ENCODE measurements at regions not wholly inside any gene's neighbourhood (a gene's known extent, or its start where the extent isn't known, plus 50 kb on each side); places are given as distances from the start of the nearest gene placed in this dataset.

DNA sequence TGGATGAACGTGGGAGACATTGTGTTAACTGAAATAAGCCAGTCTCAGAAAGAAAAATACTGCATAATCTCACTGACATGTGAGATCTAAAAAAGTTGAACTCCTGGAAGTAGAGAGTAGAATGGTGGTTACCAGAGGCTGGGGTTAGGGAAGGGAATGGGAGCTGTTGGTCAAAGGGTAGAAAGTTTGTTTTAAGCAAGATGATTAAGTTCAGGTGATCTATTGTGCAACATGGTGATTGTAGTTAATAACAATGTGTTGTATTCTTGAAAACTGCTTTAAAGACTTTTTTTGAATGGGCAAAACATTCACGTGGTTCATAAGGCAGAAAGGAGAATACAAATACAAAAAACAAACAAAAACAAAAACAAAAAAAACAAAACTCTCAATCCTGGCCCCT, 460.4 kb upstream of the TBX3 start:
- Histone ChIP-seq H3K36me3 (no peaks in the 10 kb centered on the region), H3K27me3 (no peaks in the 10 kb centered on the region), H3K27ac (no peak overlapping the region), H3K4me3 (ENCODE audit: low read depth in 1 of 2, low read length in 1 of 2) (no peak overlapping the region), H3K9me3 (no peaks in the 10 kb centered on the region), H3K4me1 (ENCODE audit: control insufficient read depth in 1 of 2, insufficient read depth in 1 of 2, low read depth in 1 of 2, low read length in 1 of 2) (no peaks in the 10 kb centered on the region)
- TF ChIP-seq, protein P1, sequence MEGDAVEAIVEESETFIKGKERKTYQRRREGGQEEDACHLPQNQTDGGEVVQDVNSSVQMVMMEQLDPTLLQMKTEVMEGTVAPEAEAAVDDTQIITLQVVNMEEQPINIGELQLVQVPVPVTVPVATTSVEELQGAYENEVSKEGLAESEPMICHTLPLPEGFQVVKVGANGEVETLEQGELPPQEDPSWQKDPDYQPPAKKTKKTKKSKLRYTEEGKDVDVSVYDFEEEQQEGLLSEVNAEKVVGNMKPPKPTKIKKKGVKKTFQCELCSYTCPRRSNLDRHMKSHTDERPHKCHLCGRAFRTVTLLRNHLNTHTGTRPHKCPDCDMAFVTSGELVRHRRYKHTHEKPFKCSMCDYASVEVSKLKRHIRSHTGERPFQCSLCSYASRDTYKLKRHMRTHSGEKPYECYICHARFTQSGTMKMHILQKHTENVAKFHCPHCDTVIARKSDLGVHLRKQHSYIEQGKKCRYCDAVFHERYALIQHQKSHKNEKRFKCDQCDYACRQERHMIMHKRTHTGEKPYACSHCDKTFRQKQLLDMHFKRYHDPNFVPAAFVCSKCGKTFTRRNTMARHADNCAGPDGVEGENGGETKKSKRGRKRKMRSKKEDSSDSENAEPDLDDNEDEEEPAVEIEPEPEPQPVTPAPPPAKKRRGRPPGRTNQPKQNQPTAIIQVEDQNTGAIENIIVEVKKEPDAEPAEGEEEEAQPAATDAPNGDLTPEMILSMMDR (IDR thresholded peaks at IDR 0.05), result no peak

DNA sequence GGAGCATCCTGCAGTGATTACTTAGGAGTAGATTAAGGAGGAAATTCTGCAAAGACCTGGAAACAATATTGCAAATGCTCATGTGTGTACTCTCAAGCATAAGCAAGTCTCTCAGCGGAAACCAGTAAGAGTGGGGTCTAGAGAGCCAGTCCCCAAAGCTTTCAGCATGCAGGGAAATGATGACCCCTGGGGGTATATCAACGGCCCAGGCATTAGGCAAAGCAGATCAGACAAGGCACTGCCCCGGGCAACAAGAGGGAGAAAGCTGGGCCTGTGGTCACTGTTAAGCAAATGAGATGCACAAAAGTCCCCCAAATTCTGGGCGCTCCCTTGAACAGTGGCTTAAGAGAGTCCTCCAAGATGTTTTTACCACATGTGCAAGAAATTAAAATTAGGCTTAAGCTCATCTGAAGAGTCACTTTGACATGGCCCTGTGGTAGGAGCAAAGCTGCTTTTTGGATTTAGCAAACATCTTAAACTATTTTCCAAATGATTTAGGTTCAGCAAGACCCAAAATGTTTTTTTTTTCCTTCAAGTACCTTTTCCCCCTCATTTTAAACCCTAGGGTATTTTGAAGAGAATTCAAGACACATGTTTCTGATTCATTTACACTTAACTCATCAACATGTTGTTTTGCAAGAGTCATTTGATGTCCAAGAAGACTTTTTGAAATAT, 457.1 kb upstream of the TBX3 start:
- TF ChIP-seq, protein P1 (IDR thresholded peaks at IDR 0.05), result no peak
- H3K4me1 ChIP-seq (ENCODE audit: control insufficient read depth in 1 of 2, insufficient read depth in 1 of 2, low read depth in 1 of 2, low read length in 1 of 2), result no peaks in the 10 kb centered on the region
- no peaks in the 10 kb centered on the region for H3K27me3 ChIP-seq
- no peak overlapping the region for H3K4me3 ChIP-seq (ENCODE audit: low read depth in 1 of 2, low read length in 1 of 2)
- no peak overlapping the region for H3K27ac ChIP-seq
- no peaks in the 10 kb centered on the region for H3K9me3 ChIP-seq
- H3K36me3 ChIP-seq, result no peaks in the 10 kb centered on the region

DNA sequence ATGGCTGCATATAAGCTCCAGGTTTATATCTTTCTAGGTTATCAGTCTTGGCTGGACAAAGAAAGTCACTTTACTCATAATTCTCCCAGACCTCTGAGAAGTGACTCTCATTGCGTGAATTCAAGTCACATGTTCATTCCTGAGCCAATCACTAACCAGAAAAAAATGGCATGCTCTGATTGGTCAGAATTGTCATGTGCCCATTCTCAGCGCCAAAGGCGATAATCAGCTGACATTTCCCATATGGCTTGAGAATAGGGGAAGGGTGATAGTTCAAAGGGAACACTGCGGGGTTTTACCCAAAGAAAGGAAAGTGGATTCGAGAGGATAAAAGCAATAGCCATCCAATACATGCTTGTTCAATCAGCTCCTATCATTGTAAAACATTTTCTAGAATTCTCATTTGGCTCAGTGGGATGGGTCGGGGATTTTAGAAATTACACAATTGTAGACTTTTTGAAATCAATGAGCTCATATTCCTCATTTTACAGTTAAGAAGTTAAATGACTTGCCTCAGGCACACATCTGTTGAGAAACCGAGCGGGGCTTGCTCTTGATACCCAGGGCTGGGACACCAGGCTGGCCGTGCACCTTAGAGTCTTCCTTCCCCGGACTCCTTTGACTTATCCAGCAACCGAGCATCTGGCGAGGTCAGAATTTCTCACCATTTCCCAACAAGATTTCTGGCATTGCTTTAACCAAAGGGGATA, 454.0 kb upstream of the TBX3 start:
- Histone ChIP-seq H3K27ac (no peak overlapping the region), H3K4me3 (ENCODE audit: low read depth in 1 of 2, low read length in 1 of 2) (no peak overlapping the region), H3K27me3 (no peaks in the 10 kb centered on the region), H3K36me3 (no peaks in the 10 kb centered on the region), H3K9me3 (no peaks in the 10 kb centered on the region), H3K4me1 (ENCODE audit: control insufficient read depth in 1 of 2, insufficient read depth in 1 of 2, low read depth in 1 of 2, low read length in 1 of 2) (no peaks in the 10 kb centered on the region)
- TF ChIP-seq, protein P1 (IDR thresholded peaks at IDR 0.05), result no peak

DNA sequence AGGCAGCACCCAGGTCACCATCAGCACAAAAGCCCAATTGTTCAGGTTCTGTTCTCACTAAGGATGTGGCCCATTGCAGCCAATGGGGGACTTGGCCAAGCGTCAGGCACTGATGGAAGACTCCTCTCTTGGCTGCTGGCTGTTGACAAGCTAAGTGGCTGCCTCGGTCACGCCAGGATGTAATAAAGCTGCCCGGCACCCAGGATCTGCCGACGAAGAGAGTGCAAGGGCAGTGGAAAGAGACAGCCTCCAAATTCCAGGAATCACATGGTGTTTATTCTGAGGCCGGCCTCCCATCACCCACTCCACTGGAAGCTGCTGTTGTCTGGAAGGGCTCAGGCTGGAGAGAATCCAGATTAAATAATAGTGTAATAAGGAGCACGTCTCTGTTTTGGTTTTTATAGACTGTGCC, 451.8 kb upstream of the TBX3 start:
- H3K27ac ChIP-seq, result no peak overlapping the region
- H3K4me3 ChIP-seq (ENCODE audit: low read depth in 1 of 2, low read length in 1 of 2), result no peak overlapping the region
- H3K27me3 ChIP-seq, result no peaks in the 10 kb centered on the region
- TF ChIP-seq, protein P1 (IDR thresholded peaks at IDR 0.05), result no peak
- H3K9me3 ChIP-seq, result no peaks in the 10 kb centered on the region
- H3K4me1 ChIP-seq (ENCODE audit: control insufficient read depth in 1 of 2, insufficient read depth in 1 of 2, low read depth in 1 of 2, low read length in 1 of 2), result no peaks in the 10 kb centered on the region
- no peaks in the 10 kb centered on the region for H3K36me3 ChIP-seq

DNA sequence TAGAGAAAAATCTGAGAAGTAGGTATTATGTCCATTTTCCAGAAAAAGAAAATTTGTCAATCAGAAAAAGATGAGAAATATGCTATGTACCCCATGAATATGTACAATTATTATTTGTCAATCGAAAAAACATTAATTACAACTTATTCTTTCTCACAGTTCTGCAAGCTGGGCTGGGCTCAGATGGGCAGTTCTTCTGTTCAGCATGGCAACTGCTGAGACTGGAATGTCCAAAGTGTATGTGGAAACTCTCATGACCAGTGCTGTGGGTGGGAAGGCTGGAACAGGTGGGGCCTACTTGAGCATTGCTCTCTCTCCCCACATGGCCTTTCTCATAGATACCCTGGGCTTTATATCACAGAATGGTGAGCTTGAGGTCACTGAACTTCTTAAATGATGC, 450.3 kb upstream of the TBX3 start:
- no peaks in the 10 kb centered on the region for H3K27me3 ChIP-seq
- H3K9me3 ChIP-seq, result no peaks in the 10 kb centered on the region
- TF ChIP-seq, protein P1 (IDR thresholded peaks at IDR 0.05), result no peak
- no peaks in the 10 kb centered on the region for H3K36me3 ChIP-seq
- H3K4me3 ChIP-seq (ENCODE audit: low read depth in 1 of 2, low read length in 1 of 2), result no peak overlapping the region
- H3K4me1 ChIP-seq (ENCODE audit: control insufficient read depth in 1 of 2, insufficient read depth in 1 of 2, low read depth in 1 of 2, low read length in 1 of 2), result no peaks in the 10 kb centered on the region
- H3K27ac ChIP-seq, result no peak overlapping the region
